AG09319 (cell line): ENCODE measurements at regions not wholly inside any gene's neighbourhood (a gene's known extent, or its start where the extent isn't known, plus 50 kb on each side); places are given as distances from the start of the nearest gene placed in this dataset.

Source experiments
- DNase-seq: peaks from one replicate; pipeline ENCODE4 v3.0.0-alpha.2; 2010; ENCODE audit warnings: low read depth; ENCODE audit errors: extremely low read depth
- TF ChIP-seq, protein P1 (sequence below): IDR thresholded peaks from 2 replicates; pipeline ENCODE4 v1.5.1; 2011; ENCODE audit warnings: low read depth, mild to moderate bottlenecking, inconsistent platforms, low read length, moderate library complexity

DNA sequence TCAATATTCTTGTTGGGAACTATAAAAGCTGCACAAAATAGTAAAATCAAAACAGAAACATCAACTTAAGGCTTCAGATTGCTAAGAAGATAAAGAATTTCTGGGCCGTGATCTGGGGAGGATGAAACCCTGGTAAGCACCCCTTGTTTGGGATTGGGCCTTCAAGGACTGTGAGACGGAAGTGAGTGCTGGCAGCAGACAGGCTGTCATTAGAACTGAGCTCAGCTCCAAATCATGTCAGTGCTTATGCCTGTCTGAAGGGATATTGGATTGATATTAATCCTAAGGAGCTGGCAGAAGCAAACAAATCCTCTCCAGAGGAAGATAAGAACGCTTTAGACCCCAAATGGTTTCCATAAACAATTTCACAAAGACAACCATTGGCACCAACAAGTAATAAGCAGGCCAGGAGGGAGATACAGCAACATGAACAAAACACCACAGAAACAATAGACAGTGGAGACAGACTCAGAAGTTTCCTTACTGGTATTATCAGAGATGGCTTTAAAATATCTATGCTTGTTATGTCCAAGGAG is 72.6 kb upstream of the CTXND1 start:
- TF ChIP-seq, protein P1, sequence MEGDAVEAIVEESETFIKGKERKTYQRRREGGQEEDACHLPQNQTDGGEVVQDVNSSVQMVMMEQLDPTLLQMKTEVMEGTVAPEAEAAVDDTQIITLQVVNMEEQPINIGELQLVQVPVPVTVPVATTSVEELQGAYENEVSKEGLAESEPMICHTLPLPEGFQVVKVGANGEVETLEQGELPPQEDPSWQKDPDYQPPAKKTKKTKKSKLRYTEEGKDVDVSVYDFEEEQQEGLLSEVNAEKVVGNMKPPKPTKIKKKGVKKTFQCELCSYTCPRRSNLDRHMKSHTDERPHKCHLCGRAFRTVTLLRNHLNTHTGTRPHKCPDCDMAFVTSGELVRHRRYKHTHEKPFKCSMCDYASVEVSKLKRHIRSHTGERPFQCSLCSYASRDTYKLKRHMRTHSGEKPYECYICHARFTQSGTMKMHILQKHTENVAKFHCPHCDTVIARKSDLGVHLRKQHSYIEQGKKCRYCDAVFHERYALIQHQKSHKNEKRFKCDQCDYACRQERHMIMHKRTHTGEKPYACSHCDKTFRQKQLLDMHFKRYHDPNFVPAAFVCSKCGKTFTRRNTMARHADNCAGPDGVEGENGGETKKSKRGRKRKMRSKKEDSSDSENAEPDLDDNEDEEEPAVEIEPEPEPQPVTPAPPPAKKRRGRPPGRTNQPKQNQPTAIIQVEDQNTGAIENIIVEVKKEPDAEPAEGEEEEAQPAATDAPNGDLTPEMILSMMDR = no peak
- no peak for DNase-seq

DNA sequence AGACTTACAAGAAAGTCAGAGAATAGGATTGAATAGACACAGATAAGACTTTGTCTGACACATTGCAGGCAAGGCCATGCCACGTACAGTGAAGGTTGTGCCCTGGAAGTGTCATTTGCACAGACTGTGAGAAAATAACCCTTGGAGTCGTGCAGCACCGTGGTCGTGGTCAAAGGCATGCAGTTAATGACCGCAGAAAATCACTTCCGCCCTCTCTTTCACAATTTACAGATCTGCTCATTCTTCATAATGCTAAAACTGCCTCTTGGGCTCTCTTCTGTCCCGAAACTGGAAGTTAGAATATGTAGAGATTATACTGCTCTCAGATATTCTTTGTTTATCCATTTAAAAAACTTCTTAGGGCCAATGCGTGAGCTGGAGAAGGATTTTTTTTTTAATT is 73.2 kb upstream of the CTXND1 start:
- no peak for DNase-seq
- TF ChIP-seq, protein P1 = no peak

DNA sequence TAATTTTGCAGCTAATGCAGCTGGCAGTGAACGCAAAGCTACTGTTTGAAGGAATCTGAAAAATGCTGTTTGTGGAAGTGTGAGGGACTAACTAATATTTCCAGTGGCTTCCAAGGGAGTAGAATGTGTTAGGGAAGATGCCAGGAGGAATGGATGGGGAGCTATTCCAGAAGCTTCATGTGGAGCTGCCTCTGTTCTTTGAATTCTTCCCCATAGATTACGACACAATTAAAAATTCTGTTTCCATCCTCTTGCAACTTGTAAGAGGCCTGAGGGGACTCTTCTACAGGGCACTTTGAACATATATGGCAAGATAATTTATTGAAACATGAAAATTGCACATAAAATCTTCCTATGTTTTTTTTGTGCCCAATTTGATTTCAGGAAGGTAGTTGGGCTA is 74.3 kb upstream of the CTXND1 start:
- no peak for DNase-seq
- TF ChIP-seq, protein P1 = no peak

DNA sequence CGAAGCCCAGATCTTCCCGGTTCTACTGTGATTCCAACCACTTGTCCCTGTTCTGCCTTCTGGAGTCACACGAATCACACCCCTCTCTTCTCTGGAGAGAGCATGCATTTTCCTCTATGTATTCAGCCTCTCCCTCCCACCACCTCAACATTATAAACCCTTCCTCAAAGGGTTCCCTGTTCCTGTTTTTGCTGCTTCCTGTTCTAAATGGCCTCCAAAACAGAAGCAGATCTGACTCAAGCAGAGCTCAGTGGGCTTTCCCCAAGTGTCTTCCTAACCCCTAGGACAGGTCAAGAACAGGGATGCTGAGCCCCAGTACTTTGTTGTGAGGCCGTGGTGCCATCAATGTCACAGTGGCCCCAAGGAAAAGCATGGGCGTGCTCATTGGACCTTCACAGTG is 75.7 kb upstream of the ARNT2 start:
- TF ChIP-seq, protein P1 = no peak
- DNase-seq = no peak

DNA sequence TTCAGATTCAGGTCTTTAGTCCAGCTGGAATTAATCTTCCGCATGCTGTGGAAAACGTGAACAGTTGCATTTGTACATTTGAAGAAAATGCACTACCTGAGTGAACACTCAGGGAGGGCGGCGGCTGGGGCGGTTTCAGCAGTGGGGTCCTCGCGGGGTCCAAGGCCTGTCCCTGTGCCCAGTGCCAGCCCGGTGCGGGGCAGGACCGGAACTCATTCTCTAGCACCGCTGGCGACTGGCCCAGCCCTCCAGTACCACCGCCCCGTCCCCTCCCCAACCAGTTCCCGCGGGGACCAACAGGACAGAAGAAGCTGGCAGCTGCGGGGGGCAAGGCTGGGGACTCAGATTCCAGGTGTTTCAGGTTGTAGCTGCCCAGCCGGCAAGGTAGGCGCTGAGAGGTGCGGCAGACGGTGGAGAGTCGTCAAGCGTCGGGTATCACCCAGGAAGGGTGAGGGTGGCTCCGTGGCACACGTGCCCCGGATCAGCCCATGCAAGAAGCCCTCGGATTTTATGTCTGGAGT is 72.2 kb upstream of the ARNT2 start:
- TF ChIP-seq, protein P1 = no peak
- no peak for DNase-seq

DNA sequence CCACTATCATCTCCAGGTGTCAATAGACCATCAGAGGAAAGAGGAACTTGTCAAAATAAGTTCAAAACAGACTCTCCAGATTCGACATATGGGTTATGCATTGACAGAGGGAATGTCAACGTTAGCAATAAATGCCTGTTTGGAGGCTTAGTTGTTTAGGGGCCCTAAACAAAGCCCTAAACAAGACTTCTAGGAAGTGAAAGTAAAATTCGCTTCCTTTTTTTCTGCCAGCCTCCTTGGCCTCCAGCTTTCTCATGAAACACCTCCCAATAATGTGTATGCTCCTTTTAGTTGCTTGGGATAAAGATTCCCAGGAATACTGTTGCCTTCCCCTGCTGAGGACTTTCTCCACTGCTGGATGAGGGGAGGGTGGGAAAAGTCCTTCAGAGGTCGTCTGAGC is 70.9 kb upstream of the ARNT2 start:
- TF ChIP-seq, protein P1 = no peak
- no peak for DNase-seq

DNA sequence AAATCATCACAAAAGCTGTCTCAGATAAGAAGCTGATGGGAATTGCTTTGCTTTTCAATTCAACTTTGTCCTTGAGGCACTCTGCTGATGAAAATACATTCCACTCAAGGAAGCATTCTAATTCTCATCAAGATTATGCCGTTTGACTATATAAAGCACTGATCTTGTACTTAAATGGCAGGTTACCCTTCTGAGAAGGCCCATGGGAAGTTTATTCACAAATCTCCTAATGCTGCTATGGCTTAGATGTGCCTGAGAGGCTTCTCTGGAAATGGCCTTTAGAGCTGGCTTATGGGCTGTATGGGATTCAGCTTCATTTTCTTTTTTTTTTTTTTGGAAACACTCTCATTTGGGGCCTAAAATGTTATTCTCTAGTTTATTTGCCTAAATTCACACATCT is 69.7 kb upstream of the ARNT2 start:
- DNase-seq = no peak
- TF ChIP-seq, protein P1 = no peak
